ENCODE measurements at regions not wholly inside any gene's neighbourhood (a gene's known extent, or its start where the extent isn't known, plus 50 kb on each side); places are given as distances from the start of the nearest gene placed in this dataset.

DNA sequence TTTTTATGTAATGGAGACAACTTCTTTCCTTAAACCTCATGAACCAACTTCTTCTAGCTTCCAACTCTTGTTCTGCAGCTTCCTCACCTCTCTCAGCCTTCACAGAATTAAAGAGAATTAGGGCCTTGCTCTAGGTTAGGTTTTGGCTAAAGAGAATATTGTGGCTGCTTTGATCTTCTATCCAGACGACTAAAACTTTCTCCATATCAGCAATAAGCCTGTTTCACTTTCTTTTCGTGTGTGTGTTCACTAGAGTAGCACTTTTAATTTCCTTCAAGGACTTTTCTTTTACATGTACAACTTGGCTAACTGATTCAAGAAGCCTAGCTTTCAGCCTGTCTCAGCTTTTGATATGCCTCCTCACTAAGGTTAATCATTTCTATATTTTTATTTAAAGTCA, 596.1 kb upstream of the NRSN1 start:
- FAIRE-seq (no peak), DNase-seq (ENCODE audit: low read depth, low spot score) (no peak)
- no peak overlapping the region for H3K27ac ChIP-seq (ENCODE audit: insufficient read depth, low read depth, low read length)
- H3K4me1 ChIP-seq (ENCODE audit: control insufficient read depth, extremely low read depth, insufficient read depth, low read length): no peaks in the 10 kb centered on the region
- no peaks in the 10 kb centered on the region for H3K9me1 ChIP-seq (replicated peaks; ENCODE audit: control insufficient read depth, extremely low read depth, insufficient read depth, low read length)
- no peak overlapping the region for H3K4me3 ChIP-seq (replicated peaks in 1 of 3; ENCODE audit: insufficient read depth in 1 of 3, low read depth in 1 of 3, low read length in 3 of 3)
- intact Hi-C loops (cut with micrococcal nuclease) (no loop called here), dilution Hi-C loops (cut with MboI; ENCODE audit: extremely low pct_ligation_motif_present, low sequenced_read_pairs) (no loop called here)
- H2AFZ ChIP-seq (ENCODE audit: low read depth, low read length): no peak overlapping the region
- no peak overlapping the region for H3K4me2 ChIP-seq (ENCODE audit: insufficient read depth, low read length)
- H3K36me3 ChIP-seq (ENCODE audit: control insufficient read depth in 2 of 2, extremely low read depth in 1 of 2, insufficient read depth in 2 of 2, low read length in 2 of 2): no peaks in the 10 kb centered on the region
- no TSS peak for BruUV-seq (replicated peaks)
- H3K79me2 ChIP-seq (ENCODE audit: control insufficient read depth, insufficient read depth, low read length): no peaks in the 10 kb centered on the region
- ChIA-PET CTCF (no interaction called here), POLR2A (no interaction called here)
- H4K20me1 ChIP-seq (replicated peaks; ENCODE audit: control insufficient read depth, extremely low read depth, insufficient read depth, low read length): no peaks in the 10 kb centered on the region
- H3K9ac ChIP-seq (replicated peaks; ENCODE audit: extremely low read depth, insufficient read depth, low read length): no peak overlapping the region
- no peaks in the 10 kb centered on the region for H3K9me3 ChIP-seq (replicated peaks; ENCODE audit: control insufficient read depth, insufficient read depth, low read length)
- TF ChIP-seq POLR2AphosphoS5 (IDR thresholded peaks at IDR 0.05; ENCODE audit: insufficient read depth, low read depth, low read length) (no peak), MAX (IDR thresholded peaks at IDR 0.05; ENCODE audit: insufficient read depth, insufficient read length) (no peak), MYC (IDR thresholded peaks at IDR 0.05; ENCODE audit: low read depth, low read length) (no peak), GATA2 (IDR thresholded peaks at IDR 0.05; ENCODE audit: insufficient read depth, insufficient read length, low read depth, low read length) (no peak), POLR2A (IDR thresholded peaks at IDR 0.05; ENCODE audit: low read depth, low read length) (no peak), EZH2 (IDR thresholded peaks at IDR 0.05; ENCODE audit: borderline replicate concordance, low read depth, low read length, severe bottlenecking) (no peak), JUN (IDR thresholded peaks at IDR 0.05; ENCODE audit: borderline replicate concordance, insufficient read depth, insufficient read length, low read depth) (no peak), FOS (IDR thresholded peaks at IDR 0.05; ENCODE audit: borderline replicate concordance, insufficient read depth, low read length) (no peak)
- TF ChIP-seq, protein P1, sequence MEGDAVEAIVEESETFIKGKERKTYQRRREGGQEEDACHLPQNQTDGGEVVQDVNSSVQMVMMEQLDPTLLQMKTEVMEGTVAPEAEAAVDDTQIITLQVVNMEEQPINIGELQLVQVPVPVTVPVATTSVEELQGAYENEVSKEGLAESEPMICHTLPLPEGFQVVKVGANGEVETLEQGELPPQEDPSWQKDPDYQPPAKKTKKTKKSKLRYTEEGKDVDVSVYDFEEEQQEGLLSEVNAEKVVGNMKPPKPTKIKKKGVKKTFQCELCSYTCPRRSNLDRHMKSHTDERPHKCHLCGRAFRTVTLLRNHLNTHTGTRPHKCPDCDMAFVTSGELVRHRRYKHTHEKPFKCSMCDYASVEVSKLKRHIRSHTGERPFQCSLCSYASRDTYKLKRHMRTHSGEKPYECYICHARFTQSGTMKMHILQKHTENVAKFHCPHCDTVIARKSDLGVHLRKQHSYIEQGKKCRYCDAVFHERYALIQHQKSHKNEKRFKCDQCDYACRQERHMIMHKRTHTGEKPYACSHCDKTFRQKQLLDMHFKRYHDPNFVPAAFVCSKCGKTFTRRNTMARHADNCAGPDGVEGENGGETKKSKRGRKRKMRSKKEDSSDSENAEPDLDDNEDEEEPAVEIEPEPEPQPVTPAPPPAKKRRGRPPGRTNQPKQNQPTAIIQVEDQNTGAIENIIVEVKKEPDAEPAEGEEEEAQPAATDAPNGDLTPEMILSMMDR (IDR thresholded peaks at IDR 0.05; ENCODE audit: extremely low read depth in 1 of 2, insufficient read depth in 1 of 2, low read depth in 1 of 2, low read length in 2 of 2): no peak
- no peaks in the 10 kb centered on the region for H3K27me3 ChIP-seq (ENCODE audit: control insufficient read depth in 2 of 2, insufficient read depth in 2 of 2, low read length in 2 of 2)
